ENCODE measurements at regions not wholly inside any gene's neighbourhood (a gene's known extent, or its start where the extent isn't known, plus 50 kb on each side); places are given as distances from the start of the nearest gene placed in this dataset.

DNA sequence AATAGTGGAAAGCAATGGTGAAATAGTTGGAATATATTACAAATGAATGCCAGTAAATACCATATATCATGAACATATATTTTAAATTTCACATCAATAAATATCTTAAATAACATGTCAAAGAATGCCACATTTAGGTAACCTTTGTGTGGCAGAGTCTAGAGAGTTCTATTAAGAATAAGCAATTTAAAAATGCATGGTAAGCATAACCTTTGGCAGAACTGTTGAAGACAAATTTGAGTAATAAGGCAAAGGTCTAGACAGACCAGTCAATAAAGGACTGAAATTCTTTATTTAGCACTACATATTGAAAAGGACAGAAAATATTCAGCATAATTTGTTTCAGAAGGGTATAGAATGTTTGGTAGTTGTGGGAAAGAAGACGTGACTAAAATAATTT, 1417.0 kb downstream of the SUCLG1 start:
- TF ChIP-seq, protein P1, sequence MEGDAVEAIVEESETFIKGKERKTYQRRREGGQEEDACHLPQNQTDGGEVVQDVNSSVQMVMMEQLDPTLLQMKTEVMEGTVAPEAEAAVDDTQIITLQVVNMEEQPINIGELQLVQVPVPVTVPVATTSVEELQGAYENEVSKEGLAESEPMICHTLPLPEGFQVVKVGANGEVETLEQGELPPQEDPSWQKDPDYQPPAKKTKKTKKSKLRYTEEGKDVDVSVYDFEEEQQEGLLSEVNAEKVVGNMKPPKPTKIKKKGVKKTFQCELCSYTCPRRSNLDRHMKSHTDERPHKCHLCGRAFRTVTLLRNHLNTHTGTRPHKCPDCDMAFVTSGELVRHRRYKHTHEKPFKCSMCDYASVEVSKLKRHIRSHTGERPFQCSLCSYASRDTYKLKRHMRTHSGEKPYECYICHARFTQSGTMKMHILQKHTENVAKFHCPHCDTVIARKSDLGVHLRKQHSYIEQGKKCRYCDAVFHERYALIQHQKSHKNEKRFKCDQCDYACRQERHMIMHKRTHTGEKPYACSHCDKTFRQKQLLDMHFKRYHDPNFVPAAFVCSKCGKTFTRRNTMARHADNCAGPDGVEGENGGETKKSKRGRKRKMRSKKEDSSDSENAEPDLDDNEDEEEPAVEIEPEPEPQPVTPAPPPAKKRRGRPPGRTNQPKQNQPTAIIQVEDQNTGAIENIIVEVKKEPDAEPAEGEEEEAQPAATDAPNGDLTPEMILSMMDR (IDR thresholded peaks at IDR 0.05; ENCODE audit: low read length) = no peak
- TF ChIP-seq EZH2 (optimal IDR thresholded peaks at IDR 0.05; ENCODE audit: low read depth, low read length) = no peak
- no peak for TF ChIP-seq EZH2phosphoT487 (IDR thresholded peaks at IDR 0.05; ENCODE audit: low read length)
